Muscle of back (tissue), 3 donors: ENCODE measurements at regions not wholly inside any gene's neighbourhood (a gene's known extent, or its start where the extent isn't known, plus 50 kb on each side); places are given as distances from the start of the nearest gene placed in this dataset.
"Not testable (repeated sequence)": the region's sequence is repeated elsewhere in the genome, so short reads cannot be mapped to it uniquely, and the experiment has no call there.

Source experiments
- DNase-seq, 3 donors: peaks; one replicate each; pipeline versions ENCODE4 v3.0.0 to v3.0.0-alpha.2; 2013

GRCh38 chr3:21989341-21990042 is 238.5 kb upstream of the ZNF385D start:
- DNase-seq, result peak in 2 of 3 donors; percentile 24 to 49

GRCh38 chr3:21991061-21991460 is 240.1 kb upstream of the ZNF385D start:
- DNase-seq, result peak in 1 of 3 donors; percentile 3

GRCh38 chr3:21995079-21995607 is 244.1 kb upstream of the ZNF385D start:
- no peak for DNase-seq

- no peak for DNase-seq
Observed at GRCh38 chr3:22007368-22007767, 256.4 kb upstream of the ZNF385D start.

- no peak for DNase-seq
Observed at GRCh38 chr3:22010997-22011396, 260.0 kb upstream of the ZNF385D start.

- DNase-seq, result no peak
Observed at GRCh38 chr3:22012471-22012870, 261.5 kb upstream of the ZNF385D start.

GRCh38 chr3:22013641-22014040 is 262.6 kb upstream of the ZNF385D start:
- DNase-seq, result no peak

GRCh38 chr3:22016197-22016596 is 265.2 kb upstream of the ZNF385D start:
- DNase-seq, result no peak

GRCh38 chr3:22024638-22025037 is 273.6 kb upstream of the ZNF385D start:
- not testable (repeated sequence) for DNase-seq

- no peak for DNase-seq
Observed at GRCh38 chr3:22029480-22029879, 278.5 kb upstream of the ZNF385D start.

GRCh38 chr3:22039161-22039560 is 288.2 kb upstream of the ZNF385D start:
- no peak for DNase-seq

GRCh38 chr3:22040150-22040549 is 289.1 kb upstream of the ZNF385D start:
- DNase-seq, result no peak

- no peak for DNase-seq
Observed at GRCh38 chr3:22045882-22046281, 294.9 kb upstream of the ZNF385D start.

- DNase-seq, result no peak
Observed at GRCh38 chr3:22063500-22063899, 312.5 kb upstream of the ZNF385D start.

GRCh38 chr3:22068619-22069018 is 317.6 kb upstream of the ZNF385D start:
- DNase-seq, result no peak

- no peak for DNase-seq
Observed at GRCh38 chr3:22088204-22088603, 337.2 kb upstream of the ZNF385D start.

- DNase-seq, result peak in 1 of 3 donors; percentile 11
Observed at GRCh38 chr3:22089284-22089683, 338.3 kb upstream of the ZNF385D start.

GRCh38 chr3:22091329-22091728 is 340.3 kb upstream of the ZNF385D start:
- no peak for DNase-seq

GRCh38 chr3:22098021-22098420 is 347.0 kb upstream of the ZNF385D start:
- no peak for DNase-seq

- no peak for DNase-seq
Observed at GRCh38 chr3:22101351-22101750, 350.3 kb upstream of the ZNF385D start.

- DNase-seq, result no peak
Observed at GRCh38 chr3:22101811-22102210, 350.8 kb upstream of the ZNF385D start.

GRCh38 chr3:22103423-22103822 is 352.4 kb upstream of the ZNF385D start:
- DNase-seq, result no peak

- no peak for DNase-seq
Observed at GRCh38 chr3:22106213-22106896, 355.3 kb upstream of the ZNF385D start.
